22Rv1 (cell line): ENCODE measurements at regions not wholly inside any gene's neighbourhood (a gene's known extent, or its start where the extent isn't known, plus 50 kb on each side); places are given as distances from the start of the nearest gene placed in this dataset.

Experiments used
- CTCF ChIP-seq: fragments of 450-650 bp; IDR thresholded peaks from 2 replicates; pipeline ENCODE4 v1.5.1; 2017; ENCODE audit warnings: mild to moderate bottlenecking
- ZFX ChIP-seq: fragments of 450-650 bp; IDR thresholded peaks from 2 replicates; pipeline ENCODE4 v1.6.1; 2017; ENCODE audit warnings: antibody characterized with exemption, borderline replicate concordance

- TF ChIP-seq CTCF (no peak), ZFX (no peak)
Observed at GRCh38 chr12:14058717-14059116, 77.3 kb upstream of the GRIN2B start.
